ENCODE measurements at regions not wholly inside any gene's neighbourhood (a gene's known extent, or its start where the extent isn't known, plus 50 kb on each side); places are given as distances from the start of the nearest gene placed in this dataset.

DNA sequence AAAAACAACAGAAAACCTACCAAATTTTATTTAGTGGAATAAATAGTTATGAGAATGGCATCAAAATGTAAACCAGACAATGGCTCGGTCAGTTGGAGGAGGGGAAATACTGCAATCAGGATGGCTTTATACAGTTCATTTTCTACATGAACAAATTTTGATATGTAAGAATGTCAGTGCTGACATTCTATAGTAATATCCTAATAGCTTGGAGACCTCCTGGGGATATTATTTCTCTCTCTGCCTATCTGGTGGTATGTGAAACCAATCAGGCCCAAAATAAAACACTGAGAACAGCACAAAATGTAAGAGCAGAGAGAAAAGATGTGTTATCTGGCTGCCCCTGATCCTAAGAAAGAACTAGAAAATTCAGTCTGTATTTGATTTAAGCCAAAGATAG, 327.7 kb downstream of the UBE3D start (continued):
- TF ChIP-seq, protein P1, sequence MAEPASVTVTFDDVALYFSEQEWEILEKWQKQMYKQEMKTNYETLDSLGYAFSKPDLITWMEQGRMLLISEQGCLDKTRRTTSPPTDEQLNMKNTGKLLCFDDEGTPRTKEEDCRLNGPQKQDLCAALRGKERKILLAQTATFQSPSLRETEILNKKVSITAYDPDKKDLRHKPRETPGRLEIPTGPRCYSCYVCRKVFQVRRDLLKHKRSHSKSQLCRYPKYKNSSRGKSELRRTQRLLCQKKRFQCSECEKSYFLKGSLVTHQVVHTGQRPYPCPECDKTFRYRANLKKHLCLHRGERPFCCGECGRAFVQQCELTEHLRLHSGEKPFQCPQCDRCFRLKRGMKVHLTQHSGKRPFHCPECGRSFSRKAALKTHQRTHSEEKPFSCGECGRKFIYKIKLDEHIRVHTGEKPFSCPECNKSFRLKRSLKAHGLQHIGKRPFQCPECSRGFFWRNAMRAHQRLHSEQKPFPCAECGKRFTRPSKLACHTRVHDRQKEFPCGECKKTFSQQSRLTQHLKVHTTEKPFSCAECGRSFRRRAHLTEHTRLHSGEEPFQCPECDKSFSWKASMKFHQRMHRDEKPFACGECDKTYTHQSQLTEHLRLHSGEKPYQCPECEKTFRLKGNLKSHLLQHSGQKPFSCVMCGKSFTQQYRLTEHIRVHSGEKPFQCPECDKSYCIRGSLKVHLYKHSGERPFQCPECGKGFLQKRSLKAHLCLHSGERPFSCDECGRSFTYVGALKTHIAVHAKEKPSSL (CRISPR knock-in tag; conservative IDR thresholded peaks at IDR 0.05): no peak
- TF ChIP-seq OVOL2 (CRISPR knock-in tag; IDR thresholded peaks at IDR 0.05; ENCODE audit: borderline replicate concordance) (no peak), HMGA2 (CRISPR knock-in tag; IDR thresholded peaks at IDR 0.05) (no peak), ZNF416 (CRISPR knock-in tag; IDR thresholded peaks at IDR 0.05) (no peak), SMAD4 (CRISPR knock-in tag; IDR thresholded peaks at IDR 0.05) (no peak), NFATC4 (CRISPR knock-in tag; IDR thresholded peaks at IDR 0.05) (no peak), JUN (CRISPR knock-in tag; IDR thresholded peaks at IDR 0.05) (no peak), MXD4 (CRISPR knock-in tag; IDR thresholded peaks at IDR 0.05; ENCODE audit: borderline replicate concordance) (no peak), IRF2 (CRISPR knock-in tag; IDR thresholded peaks at IDR 0.05; ENCODE audit: borderline replicate concordance, low read depth) (no peak)
- TF ChIP-seq, protein P2, sequence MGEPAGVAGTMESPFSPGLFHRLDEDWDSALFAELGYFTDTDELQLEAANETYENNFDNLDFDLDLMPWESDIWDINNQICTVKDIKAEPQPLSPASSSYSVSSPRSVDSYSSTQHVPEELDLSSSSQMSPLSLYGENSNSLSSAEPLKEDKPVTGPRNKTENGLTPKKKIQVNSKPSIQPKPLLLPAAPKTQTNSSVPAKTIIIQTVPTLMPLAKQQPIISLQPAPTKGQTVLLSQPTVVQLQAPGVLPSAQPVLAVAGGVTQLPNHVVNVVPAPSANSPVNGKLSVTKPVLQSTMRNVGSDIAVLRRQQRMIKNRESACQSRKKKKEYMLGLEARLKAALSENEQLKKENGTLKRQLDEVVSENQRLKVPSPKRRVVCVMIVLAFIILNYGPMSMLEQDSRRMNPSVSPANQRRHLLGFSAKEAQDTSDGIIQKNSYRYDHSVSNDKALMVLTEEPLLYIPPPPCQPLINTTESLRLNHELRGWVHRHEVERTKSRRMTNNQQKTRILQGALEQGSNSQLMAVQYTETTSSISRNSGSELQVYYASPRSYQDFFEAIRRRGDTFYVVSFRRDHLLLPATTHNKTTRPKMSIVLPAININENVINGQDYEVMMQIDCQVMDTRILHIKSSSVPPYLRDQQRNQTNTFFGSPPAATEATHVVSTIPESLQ (CRISPR knock-in tag; IDR thresholded peaks at IDR 0.05): no peak

DNA sequence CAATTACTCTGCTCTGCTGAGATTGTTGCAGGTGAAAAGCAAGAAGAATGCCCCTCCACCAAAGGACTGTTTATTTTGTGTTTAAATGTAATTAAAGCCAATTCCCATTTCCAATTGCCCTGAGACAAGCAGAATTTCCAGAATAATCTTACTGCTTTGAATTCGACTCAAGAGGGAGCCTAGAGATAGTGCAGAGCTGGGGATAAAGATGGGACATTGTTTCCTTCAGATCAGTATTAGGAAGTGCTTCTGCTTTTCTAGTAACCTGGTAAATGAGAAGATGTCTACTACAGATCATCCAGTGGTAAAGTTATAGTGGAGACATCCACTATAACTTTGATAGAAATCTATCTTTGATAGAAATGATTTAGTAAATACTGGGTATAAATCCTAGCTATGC, 326.9 kb downstream of the UBE3D start:
- peak; percentile 33 for ATAC-seq
- Mint-ChIP-seq H3K4me3 (peak overlapping the region; percentile 13), H3K36me3 (no peaks in the 10 kb centered on the region), H3K27me3 (ENCODE audit: low read depth) (no peaks in the 10 kb centered on the region), H3K9me3 (peaks cover 6% of the 10 kb centered on the region), H3K27ac (peak overlapping the region; percentile 93), H3K4me1 (peaks cover 57% of the 10 kb centered on the region)
- no peak for DNase-seq (ENCODE audit: low spot score)
- POLR2A ChIA-PET: interaction anchor here (0.5 kb wide), 1 partner anchor 477 kb away, joined by 3 read pairs; no protein-coding TSS in a partner anchor
- CTCF ChIA-PET: interaction anchor here (1.7 kb wide), 1 partner anchor 26 kb away, joined by 8 read pairs; no protein-coding TSS in a partner anchor
- TF ChIP-seq, protein P3, sequence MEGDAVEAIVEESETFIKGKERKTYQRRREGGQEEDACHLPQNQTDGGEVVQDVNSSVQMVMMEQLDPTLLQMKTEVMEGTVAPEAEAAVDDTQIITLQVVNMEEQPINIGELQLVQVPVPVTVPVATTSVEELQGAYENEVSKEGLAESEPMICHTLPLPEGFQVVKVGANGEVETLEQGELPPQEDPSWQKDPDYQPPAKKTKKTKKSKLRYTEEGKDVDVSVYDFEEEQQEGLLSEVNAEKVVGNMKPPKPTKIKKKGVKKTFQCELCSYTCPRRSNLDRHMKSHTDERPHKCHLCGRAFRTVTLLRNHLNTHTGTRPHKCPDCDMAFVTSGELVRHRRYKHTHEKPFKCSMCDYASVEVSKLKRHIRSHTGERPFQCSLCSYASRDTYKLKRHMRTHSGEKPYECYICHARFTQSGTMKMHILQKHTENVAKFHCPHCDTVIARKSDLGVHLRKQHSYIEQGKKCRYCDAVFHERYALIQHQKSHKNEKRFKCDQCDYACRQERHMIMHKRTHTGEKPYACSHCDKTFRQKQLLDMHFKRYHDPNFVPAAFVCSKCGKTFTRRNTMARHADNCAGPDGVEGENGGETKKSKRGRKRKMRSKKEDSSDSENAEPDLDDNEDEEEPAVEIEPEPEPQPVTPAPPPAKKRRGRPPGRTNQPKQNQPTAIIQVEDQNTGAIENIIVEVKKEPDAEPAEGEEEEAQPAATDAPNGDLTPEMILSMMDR (IDR thresholded peaks at IDR 0.05): no peak
- TF ChIP-seq FOXP1 (CRISPR knock-in tag; IDR thresholded peaks at IDR 0.05; ENCODE audit: borderline replicate concordance) (no peak), ETV6 (CRISPR knock-in tag; IDR thresholded peaks at IDR 0.05) (no peak), NR1H2 (CRISPR knock-in tag; IDR thresholded peaks at IDR 0.05) (no peak), OVOL2 (CRISPR knock-in tag; IDR thresholded peaks at IDR 0.05; ENCODE audit: borderline replicate concordance) (no peak), ZNF317 (CRISPR knock-in tag; IDR thresholded peaks at IDR 0.05; ENCODE audit: borderline replicate concordance, low read depth) (no peak), ZNF121 (CRISPR knock-in tag; IDR thresholded peaks at IDR 0.05) (no peak)
- TF ChIP-seq, protein P4, sequence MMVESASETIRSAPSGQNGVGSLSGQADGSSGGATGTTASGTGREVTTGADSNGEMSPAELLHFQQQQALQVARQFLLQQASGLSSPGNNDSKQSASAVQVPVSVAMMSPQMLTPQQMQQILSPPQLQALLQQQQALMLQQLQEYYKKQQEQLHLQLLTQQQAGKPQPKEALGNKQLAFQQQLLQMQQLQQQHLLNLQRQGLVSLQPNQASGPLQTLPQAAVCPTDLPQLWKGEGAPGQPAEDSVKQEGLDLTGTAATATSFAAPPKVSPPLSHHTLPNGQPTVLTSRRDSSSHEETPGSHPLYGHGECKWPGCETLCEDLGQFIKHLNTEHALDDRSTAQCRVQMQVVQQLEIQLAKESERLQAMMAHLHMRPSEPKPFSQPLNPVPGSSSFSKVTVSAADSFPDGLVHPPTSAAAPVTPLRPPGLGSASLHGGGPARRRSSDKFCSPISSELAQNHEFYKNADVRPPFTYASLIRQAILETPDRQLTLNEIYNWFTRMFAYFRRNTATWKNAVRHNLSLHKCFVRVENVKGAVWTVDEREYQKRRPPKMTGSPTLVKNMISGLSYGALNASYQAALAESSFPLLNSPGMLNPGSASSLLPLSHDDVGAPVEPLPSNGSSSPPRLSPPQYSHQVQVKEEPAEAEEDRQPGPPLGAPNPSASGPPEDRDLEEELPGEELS (CRISPR knock-in tag; IDR thresholded peaks at IDR 0.05): no peak
- TF ChIP-seq, protein P5, sequence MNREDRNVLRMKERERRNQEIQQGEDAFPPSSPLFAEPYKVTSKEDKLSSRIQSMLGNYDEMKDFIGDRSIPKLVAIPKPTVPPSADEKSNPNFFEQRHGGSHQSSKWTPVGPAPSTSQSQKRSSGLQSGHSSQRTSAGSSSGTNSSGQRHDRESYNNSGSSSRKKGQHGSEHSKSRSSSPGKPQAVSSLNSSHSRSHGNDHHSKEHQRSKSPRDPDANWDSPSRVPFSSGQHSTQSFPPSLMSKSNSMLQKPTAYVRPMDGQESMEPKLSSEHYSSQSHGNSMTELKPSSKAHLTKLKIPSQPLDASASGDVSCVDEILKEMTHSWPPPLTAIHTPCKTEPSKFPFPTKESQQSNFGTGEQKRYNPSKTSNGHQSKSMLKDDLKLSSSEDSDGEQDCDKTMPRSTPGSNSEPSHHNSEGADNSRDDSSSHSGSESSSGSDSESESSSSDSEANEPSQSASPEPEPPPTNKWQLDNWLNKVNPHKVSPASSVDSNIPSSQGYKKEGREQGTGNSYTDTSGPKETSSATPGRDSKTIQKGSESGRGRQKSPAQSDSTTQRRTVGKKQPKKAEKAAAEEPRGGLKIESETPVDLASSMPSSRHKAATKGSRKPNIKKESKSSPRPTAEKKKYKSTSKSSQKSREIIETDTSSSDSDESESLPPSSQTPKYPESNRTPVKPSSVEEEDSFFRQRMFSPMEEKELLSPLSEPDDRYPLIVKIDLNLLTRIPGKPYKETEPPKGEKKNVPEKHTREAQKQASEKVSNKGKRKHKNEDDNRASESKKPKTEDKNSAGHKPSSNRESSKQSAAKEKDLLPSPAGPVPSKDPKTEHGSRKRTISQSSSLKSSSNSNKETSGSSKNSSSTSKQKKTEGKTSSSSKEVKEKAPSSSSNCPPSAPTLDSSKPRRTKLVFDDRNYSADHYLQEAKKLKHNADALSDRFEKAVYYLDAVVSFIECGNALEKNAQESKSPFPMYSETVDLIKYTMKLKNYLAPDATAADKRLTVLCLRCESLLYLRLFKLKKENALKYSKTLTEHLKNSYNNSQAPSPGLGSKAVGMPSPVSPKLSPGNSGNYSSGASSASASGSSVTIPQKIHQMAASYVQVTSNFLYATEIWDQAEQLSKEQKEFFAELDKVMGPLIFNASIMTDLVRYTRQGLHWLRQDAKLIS (CRISPR knock-in tag; IDR thresholded peaks at IDR 0.05; ENCODE audit: borderline replicate concordance): no peak
- TF ChIP-seq, protein P6, sequence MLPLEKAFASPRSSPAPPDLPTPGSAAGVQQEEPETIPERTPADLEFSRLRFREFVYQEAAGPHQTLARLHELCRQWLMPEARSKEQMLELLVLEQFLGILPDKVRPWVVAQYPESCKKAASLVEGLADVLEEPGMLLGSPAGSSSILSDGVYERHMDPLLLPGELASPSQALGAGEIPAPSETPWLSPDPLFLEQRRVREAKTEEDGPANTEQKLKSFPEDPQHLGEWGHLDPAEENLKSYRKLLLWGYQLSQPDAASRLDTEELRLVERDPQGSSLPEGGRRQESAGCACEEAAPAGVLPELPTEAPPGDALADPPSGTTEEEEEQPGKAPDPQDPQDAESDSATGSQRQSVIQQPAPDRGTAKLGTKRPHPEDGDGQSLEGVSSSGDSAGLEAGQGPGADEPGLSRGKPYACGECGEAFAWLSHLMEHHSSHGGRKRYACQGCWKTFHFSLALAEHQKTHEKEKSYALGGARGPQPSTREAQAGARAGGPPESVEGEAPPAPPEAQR (CRISPR knock-in tag; IDR thresholded peaks at IDR 0.05): no peak
- TF ChIP-seq, protein P7, sequence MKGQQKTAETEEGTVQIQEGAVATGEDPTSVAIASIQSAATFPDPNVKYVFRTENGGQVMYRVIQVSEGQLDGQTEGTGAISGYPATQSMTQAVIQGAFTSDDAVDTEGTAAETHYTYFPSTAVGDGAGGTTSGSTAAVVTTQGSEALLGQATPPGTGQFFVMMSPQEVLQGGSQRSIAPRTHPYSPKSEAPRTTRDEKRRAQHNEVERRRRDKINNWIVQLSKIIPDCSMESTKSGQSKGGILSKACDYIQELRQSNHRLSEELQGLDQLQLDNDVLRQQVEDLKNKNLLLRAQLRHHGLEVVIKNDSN (CRISPR knock-in tag; IDR thresholded peaks at IDR 0.05): no peak
- TF ChIP-seq, protein P1 (CRISPR knock-in tag; conservative IDR thresholded peaks at IDR 0.05): no peak
